ENCODE measurements at regions not wholly inside any gene's neighbourhood (a gene's known extent, or its start where the extent isn't known, plus 50 kb on each side); places are given as distances from the start of the nearest gene placed in this dataset.

GRCh38 chr1:229213797-229214196 is 57.1 kb upstream of the RAB4A start:
- TF ChIP-seq MXI1 (conservative IDR thresholded peaks at IDR 0.05; ENCODE audit: poor library complexity, severe bottlenecking) (no peak), REST (IDR thresholded peaks at IDR 0.05; ENCODE audit: borderline replicate concordance) (no peak), RAD21 (conservative IDR thresholded peaks at IDR 0.05) (no peak), EZH2 (IDR thresholded peaks at IDR 0.05; ENCODE audit: borderline replicate concordance, insufficient read depth, low read length, poor library complexity, severe bottlenecking) (no peak), POLR2AphosphoS5 (IDR thresholded peaks at IDR 0.05) (no peak)

DNA sequence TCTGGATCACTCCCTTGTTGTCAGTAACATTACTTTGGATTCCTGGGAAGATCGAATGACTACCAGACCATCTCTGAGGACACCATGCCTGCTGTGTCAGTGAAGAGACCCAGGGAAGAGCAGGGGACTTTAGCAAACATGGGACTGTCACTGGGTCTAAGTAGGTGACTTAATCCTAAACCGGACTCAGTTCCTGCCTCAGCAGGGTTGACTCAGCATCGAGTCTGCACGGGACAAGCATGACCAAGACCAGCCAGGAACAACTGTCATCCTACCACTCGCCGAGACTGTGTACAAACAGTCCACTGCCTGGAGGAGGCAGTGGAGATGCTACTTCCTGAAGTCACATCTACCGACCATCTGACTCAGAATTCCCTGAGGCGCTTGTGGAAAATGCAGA is 53.2 kb upstream of the RAB4A start:
- Histone ChIP-seq H3K9ac (ENCODE audit: low read length) (no peak overlapping the region), H3K27ac (ENCODE audit: low read length) (no peak overlapping the region), H3K4me3 (ENCODE audit: low read length) (no peak overlapping the region), H3F3A (ENCODE audit: insufficient read depth, low read length, poor library complexity, severe bottlenecking) (no peaks in the 10 kb centered on the region), H3K9me3 (ENCODE audit: low read length) (no peaks in the 10 kb centered on the region), H3K27me3 (ENCODE audit: insufficient read depth, low read depth, low read length) (no peaks in the 10 kb centered on the region), H4K20me1 (ENCODE audit: insufficient read depth) (no peaks in the 10 kb centered on the region), H2AFZ (ENCODE audit: low read depth, low read length) (no peak overlapping the region), H3K4me2 (ENCODE audit: low read length) (no peak overlapping the region), H3K79me2 (replicated peaks; ENCODE audit: insufficient read depth, low read length) (no peaks in the 10 kb centered on the region), H3K9me2 (ENCODE audit: insufficient read depth, low read length) (no peaks in the 10 kb centered on the region), H3K36me3 (ENCODE audit: insufficient read depth, low read length) (no peaks in the 10 kb centered on the region)
- TF ChIP-seq REST (IDR thresholded peaks at IDR 0.05; ENCODE audit: borderline replicate concordance) (no peak), POLR2AphosphoS5 (IDR thresholded peaks at IDR 0.05) (no peak), MXI1 (conservative IDR thresholded peaks at IDR 0.05; ENCODE audit: poor library complexity, severe bottlenecking) (no peak), TAF1 (IDR thresholded peaks at IDR 0.05; ENCODE audit: low read depth) (no peak), SMC3 (conservative IDR thresholded peaks at IDR 0.05; ENCODE audit: poor library complexity) (no peak), EZH2 (IDR thresholded peaks at IDR 0.05; ENCODE audit: borderline replicate concordance, insufficient read depth, low read length, poor library complexity, severe bottlenecking) (no peak)

More at GRCh38 chr1:229213797-229214196, 57.1 kb upstream of the RAB4A start:
- Histone ChIP-seq H3K27me3 (ENCODE audit: insufficient read depth, low read depth, low read length) (no peaks in the 10 kb centered on the region), H3K27ac (ENCODE audit: low read length) (no peak overlapping the region), H3K4me2 (ENCODE audit: low read length) (no peak overlapping the region), H3K79me2 (replicated peaks; ENCODE audit: insufficient read depth, low read length) (no peaks in the 10 kb centered on the region), H4K20me1 (ENCODE audit: insufficient read depth) (no peaks in the 10 kb centered on the region), H3K4me3 (ENCODE audit: low read length) (no peak overlapping the region), H3F3A (ENCODE audit: insufficient read depth, low read length, poor library complexity, severe bottlenecking) (no peaks in the 10 kb centered on the region), H2AFZ (ENCODE audit: low read depth, low read length) (no peak overlapping the region), H3K9me2 (ENCODE audit: insufficient read depth, low read length) (no peaks in the 10 kb centered on the region), H3K9me3 (ENCODE audit: low read length) (no peaks in the 10 kb centered on the region), H3K9ac (ENCODE audit: low read length) (no peak overlapping the region), H3K36me3 (ENCODE audit: insufficient read depth, low read length) (no peaks in the 10 kb centered on the region)
